K562 (cell line): ENCODE measurements at regions not wholly inside any gene's neighbourhood (a gene's known extent, or its start where the extent isn't known, plus 50 kb on each side); places are given as distances from the start of the nearest gene placed in this dataset.

ENCODE experiments used
- ATAC-seq: fragments of 200-7000 bp; cut with Tn5 transposase; 3 replicates; pipeline ENCODE4 v1.9.1; 2020; ENCODE audit warnings: moderate library complexity
- BruUV-seq: library from RNA; stranded (reverse); fragments of 400-500 nt; replicated peaks from 2 replicates; lab custom pipeline; 2021; lab: Mats Ljungman, UMichigan
- CTCF ChIA-PET: fragments of 300-600 bp; formaldehyde crosslinking; extraction: SDS; loops from one replicate; lab custom pipeline; 2021; ENCODE audit warnings: low intra/inter-chr PET ratio; lab: Yijun Ruan, JAX
- POLR2A ChIA-PET: fragments of 300-600, 350-650 bp; sonication (Branson Sonifier 250); formaldehyde crosslinking; extraction: SDS; loops from one replicate; lab custom pipeline; 2021; ENCODE audit warnings: antibody characterized with exemption, inconsistent platforms; lab: Yijun Ruan, JAX
- DNase-seq, 4 experiments: peaks; one replicate each; pipeline versions ENCODE4 v3.0.0 to v3.0.0-alpha.2; 2011 to 2018; ENCODE audit warnings: low spot score in 3 of 4, mixed read lengths in 3 of 4; ENCODE audit errors: extremely low read depth in 1 of 4
- FAIRE-seq: peaks from 2 replicates; lab custom pipeline; 2011; peaks lifted over from hg19 to GRCh38; lab: Jason Lieb, UNC
- H2AFZ ChIP-seq: 2 replicates; pipeline ENCODE4 v1.6.0; 2011; ENCODE audit warnings: low read depth, low read length, control low read depth, inconsistent platforms
- H3K27ac ChIP-seq: fragments of 200-600 bp; 3 replicates; pipeline ENCODE4 v1.8.0; 2011; ENCODE audit warnings: low read depth, mild to moderate bottlenecking, control low read depth, inconsistent platforms, low read length, moderate library complexity, mixed read lengths; ENCODE audit errors: extremely low read depth
- H3K27me3 ChIP-seq, 2 experiments: fragments of 300-600 bp in 1 of 2; 2 replicates in 1 of 2; 3 replicates in 1 of 2; pipeline versions ENCODE4 v1.6.0 to v1.8.0; 2011; ENCODE audit warnings: inconsistent platforms in 2 of 2, low read length in 2 of 2, mild to moderate bottlenecking in 1 of 2, mixed read lengths in 1 of 2, moderate library complexity in 1 of 2; ENCODE audit not compliant: control insufficient read depth in 2 of 2, insufficient read depth in 2 of 2
- H3K36me3 ChIP-seq: fragments of 300-600 bp; 3 replicates; pipeline ENCODE4 v1.8.0; 2011; ENCODE audit warnings: mild to moderate bottlenecking, low read length, inconsistent platforms; ENCODE audit not compliant: control insufficient read depth, insufficient read depth
- H3K4me1 ChIP-seq, 2 experiments: fragments of 200-600 bp in 1 of 2; replicated peaks in 1 of 2; 2 replicates in 1 of 2; 3 replicates in 1 of 2; pipeline versions ENCODE4 v1.5.1 to v1.8.0; 2011; ENCODE audit warnings: inconsistent platforms in 2 of 2, low read length in 2 of 2, mild to moderate bottlenecking in 1 of 2, mixed read lengths in 1 of 2, moderate library complexity in 1 of 2; ENCODE audit not compliant: control insufficient read depth in 2 of 2, insufficient read depth in 2 of 2
- H3K4me2 ChIP-seq: 2 replicates; pipeline ENCODE4 v1.6.1; 2011; ENCODE audit warnings: low read length, control low read depth, inconsistent platforms, mixed read lengths; ENCODE audit not compliant: insufficient read depth
- H3K4me3 ChIP-seq: fragments of 200-600 bp; sonication (generic), shearing (Covaris generic); 2 replicates; pipeline ENCODE4 v1.5.1; 2016; ENCODE audit warnings: control low read depth, inconsistent platforms
- H3K79me2 ChIP-seq: fragments of 200-600 bp; 3 replicates; pipeline ENCODE4 v1.8.0; 2011; ENCODE audit warnings: low read length, inconsistent platforms; ENCODE audit not compliant: control insufficient read depth, insufficient read depth
- H3K9ac ChIP-seq, 2 experiments: 2 replicates each; pipeline versions ENCODE4 v1.6.0 to v1.6.1; 2011; ENCODE audit warnings: low read depth in 2 of 2, low read length in 2 of 2, control low read depth in 1 of 2, inconsistent platforms in 1 of 2, mild to moderate bottlenecking in 1 of 2, mixed read lengths in 1 of 2; ENCODE audit not compliant: insufficient read depth in 1 of 2
- H3K9me1 ChIP-seq: one replicate; pipeline ENCODE4 v1.6.0; 2011; ENCODE audit warnings: inconsistent platforms, mild to moderate bottlenecking, low read length, moderate library complexity; ENCODE audit not compliant: control insufficient read depth, insufficient read depth
- H3K9me3 ChIP-seq: replicated peaks from 2 replicates; pipeline ENCODE4 v1.5.1; 2011; ENCODE audit warnings: low read depth, low read length, inconsistent platforms; ENCODE audit not compliant: control insufficient read depth, insufficient read depth
- H4K20me1 ChIP-seq: replicated peaks from 2 replicates; pipeline ENCODE4 v1.6.1; 2011; ENCODE audit warnings: low read length, inconsistent platforms, mixed read lengths; ENCODE audit not compliant: control insufficient read depth, insufficient read depth
- ASH1L ChIP-seq: fragments of 450-650 bp; IDR thresholded peaks from 2 replicates; pipeline ENCODE4 v1.6.1; 2018; ENCODE audit warnings: borderline replicate concordance, mild to moderate bottlenecking, low read depth; ENCODE audit not compliant: partially characterized antibody
- C11orf30 ChIP-seq: fragments of 450-650 bp; IDR thresholded peaks from 2 replicates; pipeline ENCODE4 v1.6.1; 2016; ENCODE audit warnings: low read depth, mild to moderate bottlenecking
- EP300 ChIP-seq: IDR thresholded peaks from 2 replicates; pipeline ENCODE4 v1.6.1; 2012; ENCODE audit warnings: low read length, improper control_type of control experiment
- ERF ChIP-seq: fragments of 450-650 bp; formaldehyde crosslinking; IDR thresholded peaks from 2 replicates; pipeline ENCODE4 v1.4.0; 2020; ENCODE audit warnings: mild to moderate bottlenecking, mixed read lengths
- GATA2 ChIP-seq: sonication (generic); formaldehyde crosslinking; IDR thresholded peaks from 2 replicates; pipeline ENCODE4 v1.4.0; 2020; ENCODE audit warnings: mild to moderate bottlenecking, missing genetic modification reagents
- HDAC2 ChIP-seq: fragments of 450-650 bp; IDR thresholded peaks from 2 replicates; pipeline ENCODE4 v1.6.1; 2016; ENCODE audit warnings: mild to moderate bottlenecking
- MCM5 ChIP-seq: fragments of 450-650 bp; IDR thresholded peaks from 2 replicates; pipeline ENCODE4 v1.6.1; 2016; ENCODE audit warnings: low read depth
- MEF2A ChIP-seq: IDR thresholded peaks from 2 replicates; pipeline ENCODE4 v1.6.1; 2011; ENCODE audit warnings: low read depth, mild to moderate bottlenecking, low read length, moderate library complexity; ENCODE audit not compliant: control insufficient read depth
- MLX ChIP-seq, 2 experiments: fragments of 450-650 bp in 1 of 2; sonication (generic) in 1 of 2; formaldehyde crosslinking; conservative IDR thresholded peaks; 2 replicates each; pipeline versions ENCODE4 v1.4.0 to v1.8.1; 2020 to 2022; ENCODE audit warnings: mild to moderate bottlenecking in 1 of 2, missing genetic modification reagents in 1 of 2
- NCOA4 ChIP-seq: fragments of 450-650 bp; IDR thresholded peaks from 2 replicates; pipeline ENCODE4 v1.6.1; 2018; ENCODE audit warnings: mild to moderate bottlenecking; ENCODE audit not compliant: partially characterized antibody
- POLR2AphosphoS5 ChIP-seq: IDR thresholded peaks from 2 replicates; pipeline ENCODE4 v1.6.1; 2011; ENCODE audit warnings: mild to moderate bottlenecking, low read depth, low read length, moderate library complexity; ENCODE audit not compliant: control insufficient read depth, insufficient read depth
- RAD21 ChIP-seq, 2 experiments: fragments of 250-450 bp in 1 of 2; fragments of 450-650 bp in 1 of 2; sonication (Bioruptor Pico) in 1 of 2; formaldehyde crosslinking in 1 of 2; IDR thresholded peaks in 1 of 2; conservative IDR thresholded peaks in 1 of 2; 2 replicates each; pipeline versions ENCODE4 v1.4.0 to v1.8.0; 2020 to 2022; ENCODE audit warnings: mild to moderate bottlenecking in 2 of 2, moderate library complexity in 1 of 2
- RBM22 ChIP-seq: fragments of 200-400 bp; formaldehyde crosslinking; IDR thresholded peaks from 2 replicates; pipeline ENCODE4 v1.6.1; 2018; ENCODE audit warnings: low read length, low read depth; ENCODE audit not compliant: poor library complexity, severe bottlenecking
- SMARCE1 ChIP-seq: fragments of 450-650 bp; IDR thresholded peaks from 2 replicates; pipeline ENCODE4 v1.7.1; 2016; ENCODE audit warnings: mild to moderate bottlenecking
- SRSF1 ChIP-seq: fragments of 200-400 bp; formaldehyde crosslinking; IDR thresholded peaks from 2 replicates; pipeline ENCODE4 v1.6.1; 2017; ENCODE audit warnings: mild to moderate bottlenecking, low read depth, low read length, moderate library complexity
- TAF7 ChIP-seq: fragments of 450-650 bp; IDR thresholded peaks from 2 replicates; pipeline ENCODE4 v1.6.1; 2016; ENCODE audit warnings: missing genetic modification characterization, missing compliant biosample characterization
- U2AF1 ChIP-seq: fragments of 200-400 bp; formaldehyde crosslinking; optimal IDR thresholded peaks from 2 replicates; pipeline ENCODE3; 2017; ENCODE audit warnings: mild to moderate bottlenecking, low read depth, low read length, moderate library complexity
- ZBTB17 ChIP-seq: fragments of 450-650 bp; formaldehyde crosslinking; IDR thresholded peaks from 2 replicates; pipeline ENCODE4 v1.4.0; 2020; ENCODE audit warnings: mild to moderate bottlenecking
- ZNF24 ChIP-seq: fragments of 450-650 bp; IDR thresholded peaks from 2 replicates; pipeline ENCODE4 v1.6.1; 2016
- ZNF384 ChIP-seq: IDR thresholded peaks from 2 replicates; pipeline ENCODE4 v1.6.1; 2012; ENCODE audit warnings: low read depth, low read length, improper control_type of control experiment
- ZNF551 ChIP-seq: fragments of 250-450 bp; sonication (Bioruptor Pico); IDR thresholded peaks from 2 replicates; pipeline ENCODE4 v1.5.0; 2021; ENCODE audit warnings: mild to moderate bottlenecking, moderate library complexity
- WGBS: fragments of 100-300 bp; shearing (Covaris generic); methylation state at CpG from one replicate; pipeline ENCODE4 v1.1.6; 2016; ENCODE audit warnings: low coverage, mixed read lengths; ENCODE audit not compliant: insufficient coverage; ENCODE audit errors: missing lambda C conversion rate; 5-methylcytosine and 5-hydroxymethylcytosine counted together
- in situ Hi-C: fragments of 300-500 bp; cut with MboI; formaldehyde crosslinking; loops from 4 replicates; pipeline ENCODE4 v1.15.0; 2018; ENCODE audit warnings: inconsistent platforms, mixed read lengths
- intact Hi-C: fragments of 100-400 bp; cut with micrococcal nuclease; formaldehyde crosslinking; loops from 2 replicates; pipeline ENCODE4 v1.14.2; 2022

- CTCF ChIA-PET: interaction anchor here (0.6 kb wide), 1 partner anchor 170 kb away, joined by 4 read pairs; no protein-coding TSS in a partner anchor
- H4K20me1 ChIP-seq: no peaks in the 10 kb centered on the region
These were observed 1338.7 kb downstream of the REEP3 start for GRCh38 chr10:64859911-64860310.

GRCh38 chr10:64863836-64864235 is 1342.6 kb downstream of the REEP3 start:
- ATAC-seq: no peak
- in situ Hi-C loops: no loop called here
- FAIRE-seq: no peak
- TF ChIP-seq U2AF1 (no peak), HDAC2 (no peak), NCOA4 (no peak), ZBTB17 (CRISPR knock-in tag) (no peak), MCM5 (no peak), TAF7 (tag) (no peak), RBM22 (no peak), SRSF1 (no peak), RAD21 (CRISPR knock-in tag; conservative IDR thresholded peaks at IDR 0.05 in 1 of 2, IDR thresholded peaks at IDR 0.05 in 1 of 2) (no peak), ZNF24 (no peak), ZNF551 (CRISPR knock-in tag) (no peak), ERF (CRISPR knock-in tag) (no peak), ASH1L (no peak), SMARCE1 (no peak), EP300 (no peak), MLX (CRISPR knock-in tag; conservative IDR thresholded peaks at IDR 0.05) (no peak), POLR2AphosphoS5 (no peak)

More at GRCh38 chr10:64859911-64860310, 1338.7 kb downstream of the REEP3 start:
- FAIRE-seq (no peak), DNase-seq (no peak), ATAC-seq (no peak)
- intact Hi-C loops: loop anchor here (10.0 kb wide), 1 partner anchor 65 kb away; no protein-coding TSS in a partner anchor
- Histone ChIP-seq H3K9me1 (no peaks in the 10 kb centered on the region), H3K27me3 (no peaks in the 10 kb centered on the region), H3K79me2 (no peaks in the 10 kb centered on the region), H3K27ac (no peak overlapping the region), H3K4me1 (no peaks in the 10 kb centered on the region), H3K4me3 (no peak overlapping the region), H3K9ac (no peak overlapping the region), H3K4me2 (no peak overlapping the region), H3K36me3 (no peaks in the 10 kb centered on the region), H2AFZ (no peak overlapping the region), H3K9me3 (no peaks in the 10 kb centered on the region)
- WGBS: 0% methylated on average over 2 of the region's 2 CpGs
- TF ChIP-seq GATA2 (CRISPR knock-in tag) (no peak), C11orf30 (no peak), ZNF384 (no peak), MEF2A (no peak)
- in situ Hi-C loops: no loop called here
- POLR2A ChIA-PET: no interaction called here
- no TSS peak for BruUV-seq

More at GRCh38 chr10:64863836-64864235, 1342.6 kb downstream of the REEP3 start:
- Histone ChIP-seq H3K9me3 (no peaks in the 10 kb centered on the region), H3K27me3 (no peaks in the 10 kb centered on the region), H4K20me1 (no peaks in the 10 kb centered on the region), H3K4me3 (no peak overlapping the region), H2AFZ (no peak overlapping the region), H3K9me1 (no peaks in the 10 kb centered on the region), H3K36me3 (no peaks in the 10 kb centered on the region), H3K27ac (no peak overlapping the region), H3K4me2 (no peak overlapping the region), H3K4me1 (no peaks in the 10 kb centered on the region; a peak in 1 of 5 replicates), H3K9ac (no peak overlapping the region), H3K79me2 (no peaks in the 10 kb centered on the region)
- no peak for DNase-seq
- intact Hi-C loops: no loop called here
- POLR2A ChIA-PET: no interaction called here
- CTCF ChIA-PET: no interaction called here
- 13% methylated on average over 1 of the region's 1 CpG for WGBS
- no TSS peak for BruUV-seq
